HG03108 (cell line): ENCODE measurements at regions not wholly inside any gene's neighbourhood (a gene's known extent, or its start where the extent isn't known, plus 50 kb on each side); places are given as distances from the start of the nearest gene placed in this dataset.

Experiments
- ATAC-seq: cut with Tn5 transposase; IDR thresholded peaks from one replicate; pipeline ENCODE4 v1.9.1; 2021; ENCODE audit warnings: moderate library complexity; ENCODE audit not compliant: unreplicated experiment

DNA sequence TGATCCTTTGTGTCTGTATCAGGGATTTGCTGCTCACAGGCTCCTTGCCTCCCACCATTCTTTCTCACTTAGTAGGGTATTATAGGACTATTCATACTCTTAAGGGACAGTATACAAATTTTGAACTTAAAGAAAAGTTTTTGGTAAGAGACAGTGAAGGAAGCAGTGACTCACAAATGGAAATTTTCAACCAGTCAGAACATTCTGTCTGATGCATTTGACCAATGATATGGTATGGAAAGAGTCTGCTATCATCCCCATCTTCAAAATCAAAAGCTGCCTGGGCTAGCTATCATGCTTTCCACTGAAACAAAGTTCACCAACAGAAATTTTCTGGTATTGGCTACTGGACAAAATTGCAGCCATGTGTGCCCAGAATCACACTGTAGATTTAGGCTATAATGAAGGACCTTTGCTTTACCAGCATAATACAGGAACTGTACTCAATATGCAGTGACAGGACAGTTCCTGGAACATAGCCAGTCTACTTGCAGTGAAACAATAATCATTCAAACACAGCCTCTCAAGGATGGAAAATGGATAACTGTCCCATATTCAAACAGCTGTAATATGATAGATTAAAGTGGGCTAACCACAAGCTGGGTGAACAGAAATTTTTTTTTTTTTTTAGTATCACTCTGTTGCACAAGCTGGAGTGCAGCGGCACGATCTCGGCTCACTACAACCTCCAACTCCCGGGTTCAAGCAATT, 109.0 kb upstream of the ACSL4 start:
- no peak for ATAC-seq

DNA sequence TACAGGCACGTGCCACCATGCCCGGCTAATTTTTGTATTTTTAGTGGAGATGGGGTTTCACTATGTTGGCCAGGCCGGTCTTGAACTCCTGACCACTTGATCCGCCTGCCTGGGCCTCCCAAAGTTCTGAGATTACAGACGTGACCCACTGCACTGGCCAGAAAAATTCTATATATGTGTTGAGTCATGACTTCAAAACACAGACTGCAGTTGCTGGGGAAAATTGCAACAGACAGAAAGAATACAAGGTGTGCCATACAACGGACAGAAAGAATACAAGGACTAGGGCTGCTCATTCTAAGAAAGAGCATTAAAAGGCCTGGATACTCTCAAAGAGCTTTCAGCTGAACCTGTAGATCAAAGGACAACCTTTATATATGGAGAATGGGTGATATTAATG, 109.6 kb upstream of the ACSL4 start:
- no peak for ATAC-seq

DNA sequence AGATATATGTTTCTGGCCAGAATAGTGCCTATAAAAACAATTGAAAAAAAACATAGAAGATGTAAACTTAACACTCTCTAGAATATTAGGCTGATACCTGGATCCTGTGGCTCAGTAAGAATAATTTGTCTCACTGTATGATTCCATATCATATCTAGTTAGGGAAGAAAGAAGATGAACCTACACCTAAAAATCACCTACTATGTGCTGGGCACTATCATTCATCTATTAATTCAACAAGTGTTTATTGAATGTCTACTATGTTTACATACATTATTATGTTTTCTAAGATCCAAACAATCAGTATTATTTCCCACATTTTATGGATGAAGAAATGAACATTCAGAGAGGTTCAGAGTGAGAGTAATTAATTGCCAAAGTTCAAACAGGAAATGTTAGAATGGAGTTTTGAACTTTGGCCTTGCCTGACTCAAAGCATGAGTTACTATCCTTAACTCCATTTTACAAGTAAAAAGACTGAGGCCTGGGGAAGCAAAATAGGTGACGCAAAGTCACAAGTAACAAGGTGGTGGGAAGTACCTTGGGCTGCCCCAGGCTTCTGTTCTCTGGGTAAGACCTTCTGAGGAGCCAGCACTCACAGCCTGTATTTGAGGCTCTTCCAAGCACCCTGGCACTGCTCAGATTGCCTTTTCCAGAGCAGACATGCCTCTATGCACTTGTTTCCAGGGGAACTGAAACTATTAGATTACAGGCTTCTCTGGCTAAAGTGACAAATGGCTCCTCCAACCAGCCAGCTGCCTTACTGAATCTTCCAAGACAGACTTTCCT, 111.1 kb upstream of the ACSL4 start:
- no peak for ATAC-seq

DNA sequence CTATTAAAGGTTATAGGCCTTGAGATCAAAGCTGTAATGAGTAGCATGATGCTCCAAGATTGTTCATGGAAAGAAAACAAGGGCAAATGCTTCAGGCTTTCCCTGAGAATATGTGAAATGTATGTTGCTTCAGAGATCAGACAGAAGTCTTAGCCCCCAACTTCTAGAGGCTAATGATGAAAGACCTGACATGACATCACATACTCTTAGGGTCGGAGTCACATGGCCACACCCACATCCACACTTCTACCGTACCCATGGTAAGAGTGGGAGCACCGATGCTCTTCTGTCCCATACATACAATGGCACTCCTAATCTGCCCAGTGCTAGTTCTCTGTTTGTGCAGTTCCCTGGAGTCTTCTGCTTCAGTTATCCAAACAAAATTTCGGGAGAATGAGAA, 111.9 kb upstream of the ACSL4 start:
- no peak for ATAC-seq

DNA sequence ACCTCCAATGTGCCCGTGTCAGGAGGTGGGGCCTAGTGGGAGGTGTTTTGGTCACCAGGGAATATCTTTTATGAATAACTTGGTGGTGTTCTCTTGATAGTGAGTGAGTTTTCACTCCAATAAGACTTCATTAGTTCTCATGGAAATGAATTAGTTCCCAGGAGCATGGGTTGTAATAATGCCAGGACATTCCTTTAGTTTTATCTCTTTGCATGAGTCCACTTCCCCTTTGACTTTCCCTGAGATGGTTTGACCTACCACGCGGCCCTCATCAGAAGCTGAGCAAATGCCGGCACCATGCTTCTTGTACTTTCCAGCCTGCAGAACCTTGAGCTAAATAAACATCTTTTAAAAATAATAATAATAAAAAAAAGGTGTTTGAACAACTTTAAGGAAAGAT, 112.9 kb upstream of the ACSL4 start:
- ATAC-seq: no peak

DNA sequence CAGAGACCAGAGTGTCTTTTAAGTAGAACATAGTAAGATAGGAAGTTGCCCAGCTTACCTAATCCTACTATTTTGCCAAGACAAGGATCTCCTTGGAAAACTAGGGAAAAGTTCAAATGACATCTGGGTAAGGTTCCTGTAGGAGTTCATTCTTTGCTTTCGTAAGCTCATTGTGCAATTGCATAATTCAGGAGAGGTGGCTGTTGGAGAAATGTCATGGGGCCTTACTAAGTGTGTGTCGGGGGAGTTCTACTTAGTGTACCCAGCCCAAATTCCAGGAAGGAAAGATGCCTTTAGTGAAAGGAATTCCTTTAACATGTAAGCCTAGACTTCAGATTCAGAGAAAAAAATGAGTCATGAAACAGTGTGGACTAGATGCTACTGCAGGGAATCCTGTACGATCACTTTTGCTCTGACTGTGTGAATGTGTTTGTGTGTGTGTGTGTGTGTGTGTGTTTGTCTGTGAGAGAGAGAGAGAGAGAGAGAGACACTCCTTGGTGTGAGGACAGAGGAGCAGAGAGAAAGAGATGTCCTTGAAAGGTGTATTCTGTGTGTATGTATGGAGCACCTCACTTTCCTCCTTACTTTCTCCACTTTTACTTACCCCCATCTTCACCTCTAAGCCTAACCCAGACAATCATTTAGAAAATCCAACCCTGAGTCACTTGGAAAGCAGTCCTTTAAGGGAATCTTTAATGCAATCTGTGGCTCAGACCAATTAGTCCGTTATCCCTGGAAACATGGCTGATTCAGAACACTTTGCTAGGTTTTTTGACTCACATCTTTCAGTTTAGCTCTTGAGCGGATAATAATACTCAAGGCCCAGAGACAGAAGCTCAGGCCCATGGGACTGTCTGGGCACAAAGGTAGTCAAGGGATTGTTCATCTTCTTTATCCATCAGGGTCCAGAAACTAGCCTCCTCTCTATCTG, 114.5 kb upstream of the ACSL4 start:
- no peak for ATAC-seq

DNA sequence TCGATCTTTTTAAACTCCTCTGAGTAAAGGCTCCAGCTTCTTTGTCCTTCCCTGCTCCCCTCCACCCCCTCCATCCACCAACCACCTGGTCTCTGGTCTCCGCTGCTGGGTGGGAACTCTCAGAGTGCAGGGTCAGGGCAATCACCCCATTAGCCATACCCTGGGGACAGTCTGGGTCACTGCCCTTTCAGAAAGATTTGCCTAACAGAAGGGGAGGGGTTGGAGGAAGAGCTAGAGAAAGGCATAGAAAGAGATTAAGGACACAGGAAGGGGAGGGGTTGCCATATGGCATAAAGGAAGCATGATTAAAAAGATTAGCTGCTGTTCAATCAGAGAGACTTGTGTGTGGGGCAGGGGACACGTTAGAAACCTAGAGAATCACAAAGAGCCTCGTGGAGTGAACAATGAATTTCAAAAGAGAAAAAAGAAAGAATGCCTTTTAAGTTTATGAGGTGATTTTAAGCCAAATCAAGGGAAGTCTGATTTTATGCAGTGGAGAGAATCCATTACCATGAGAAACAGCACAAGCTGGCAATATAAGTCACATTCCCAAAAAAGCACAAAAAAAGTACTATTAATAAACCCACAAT, 115.5 kb upstream of the ACSL4 start:
- ATAC-seq: peak; percentile 85

DNA sequence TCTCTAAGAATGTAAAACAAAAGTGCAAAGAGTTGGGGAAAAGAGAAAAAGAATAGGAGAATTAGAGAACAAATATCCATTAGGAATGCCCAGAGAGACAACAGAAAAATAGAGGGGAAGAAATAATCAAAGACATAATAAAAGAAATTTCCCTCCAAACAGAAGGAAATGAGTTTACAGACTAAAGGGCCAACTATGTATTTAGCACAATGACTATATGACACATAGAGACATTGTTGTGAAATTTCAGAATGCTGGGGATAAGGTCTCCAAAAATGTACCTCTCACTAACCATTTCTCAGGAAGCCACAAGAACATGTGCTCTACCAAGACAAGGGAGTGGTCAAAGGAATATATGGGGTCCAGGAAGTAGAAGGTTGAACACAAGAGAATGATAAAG, 121.0 kb upstream of the ACSL4 start:
- no peak for ATAC-seq

DNA sequence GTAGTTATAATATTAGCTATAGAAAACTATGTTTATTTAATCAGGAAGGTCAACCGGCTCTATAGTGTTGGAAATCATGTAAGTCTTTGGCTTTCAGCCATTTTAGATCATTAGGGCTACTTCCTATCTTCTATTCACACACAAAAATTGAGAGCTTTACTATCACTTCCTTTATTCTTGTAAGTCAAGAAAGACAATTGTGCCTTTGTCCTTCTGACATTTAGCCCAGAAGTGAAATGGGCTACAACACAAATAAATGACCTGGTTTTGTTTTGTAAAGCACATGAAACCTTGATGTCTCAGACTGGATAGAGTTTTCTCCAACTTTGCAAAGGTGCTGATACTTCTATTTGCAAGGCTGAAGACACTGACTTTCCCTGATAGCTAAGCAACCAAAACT, 122.4 kb upstream of the ACSL4 start:
- ATAC-seq: no peak

DNA sequence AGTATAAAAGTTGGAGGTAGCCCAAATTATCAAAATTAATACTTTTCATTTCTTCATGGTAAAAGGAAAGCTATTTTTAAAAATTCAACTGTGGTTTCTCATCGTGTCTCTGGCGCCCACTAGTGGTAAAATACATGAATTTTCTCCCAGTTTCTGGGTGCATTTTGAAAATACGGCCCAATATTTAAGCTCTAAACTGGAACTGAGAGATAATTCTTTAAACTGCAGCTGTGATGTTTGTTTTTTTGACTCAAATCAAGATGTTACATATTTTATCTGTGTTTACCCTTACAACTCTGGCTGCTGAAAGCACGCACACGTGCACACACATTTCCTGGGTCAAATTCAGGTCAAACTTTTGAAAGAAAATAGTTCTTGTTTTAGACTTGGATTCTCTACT, 123.9 kb upstream of the ACSL4 start:
- ATAC-seq: no peak

DNA sequence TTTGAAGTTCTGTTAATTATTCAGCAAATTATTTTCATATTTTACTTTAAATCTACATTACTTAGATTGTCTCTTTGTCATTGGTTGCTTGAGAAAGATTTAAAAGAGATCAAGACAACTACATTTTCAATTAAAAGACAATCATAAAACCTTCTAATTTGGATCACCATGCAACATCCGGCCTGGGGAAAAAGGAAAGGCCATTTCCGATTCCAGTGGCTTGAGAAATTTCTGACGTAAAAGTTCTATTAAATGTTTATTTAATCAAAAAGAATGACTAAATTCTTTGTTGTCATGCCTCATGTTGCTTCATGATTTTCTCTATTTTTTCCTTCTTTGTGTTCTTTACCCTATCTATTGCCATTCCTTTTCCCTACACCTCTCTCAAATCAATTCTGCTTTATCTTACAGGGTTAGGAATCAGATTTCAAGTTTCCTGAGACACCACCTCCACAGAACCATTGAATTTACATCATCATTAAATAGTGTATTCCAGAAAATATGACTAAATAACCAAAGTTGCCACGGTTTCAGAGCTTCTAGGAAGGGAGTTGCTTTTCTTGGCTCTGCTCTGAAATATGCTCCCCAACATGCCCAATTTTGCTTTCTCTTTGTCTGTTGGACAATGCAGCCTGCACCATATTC, 124.6 kb upstream of the ACSL4 start:
- no peak for ATAC-seq

DNA sequence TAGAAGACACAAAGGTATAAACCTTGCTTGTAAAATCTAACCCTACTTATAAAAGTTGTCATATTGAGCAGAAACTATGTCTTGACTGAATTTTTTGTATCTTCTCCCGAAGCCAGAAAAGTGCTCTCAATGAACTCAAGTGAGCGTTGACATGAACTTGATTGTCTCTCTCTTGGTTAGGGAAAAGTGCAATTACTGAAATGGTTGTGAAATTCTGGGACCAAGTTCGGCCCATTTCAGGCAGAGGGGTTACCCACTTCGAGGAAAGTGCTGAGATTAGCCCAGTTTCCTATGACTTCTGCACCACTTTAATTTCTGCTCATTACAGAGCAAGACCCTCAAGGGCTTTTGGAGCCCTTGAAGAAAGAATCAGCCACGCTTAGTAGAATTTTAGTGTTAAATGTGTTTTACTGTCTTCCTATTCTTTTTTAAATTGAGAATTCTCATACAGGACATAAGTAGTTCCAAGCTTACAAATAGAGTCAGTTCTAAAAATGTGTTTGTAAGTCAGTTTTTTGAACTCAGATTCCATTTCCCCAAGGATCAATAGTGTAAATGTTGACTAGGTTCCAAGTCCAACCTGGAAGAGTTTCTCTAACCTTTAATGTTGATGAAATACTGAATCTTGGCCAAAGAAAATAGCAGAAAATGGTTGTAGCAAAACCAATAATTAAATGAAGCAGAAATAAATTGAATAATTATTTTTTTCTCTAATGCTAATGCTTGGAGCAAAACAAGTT, 125.7 kb upstream of the ACSL4 start:
- ATAC-seq: no peak

DNA sequence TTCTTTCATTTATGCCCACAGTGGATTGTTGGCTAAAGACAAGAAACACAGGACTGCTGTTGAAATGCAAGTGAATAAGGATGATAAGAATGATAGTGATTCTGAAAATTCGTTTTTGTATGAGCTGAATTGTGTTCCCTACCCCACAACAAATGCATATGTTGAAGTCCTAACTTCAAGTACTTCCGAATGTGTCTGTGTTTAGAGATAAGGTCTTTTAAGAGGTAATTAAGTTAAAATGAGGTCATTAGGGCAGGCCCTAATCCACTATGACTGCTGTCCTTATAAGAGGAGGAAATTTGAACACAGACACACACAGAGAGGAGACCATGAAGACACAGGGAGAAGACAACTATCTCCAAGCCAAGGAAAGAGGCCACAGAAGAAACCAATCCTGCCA, 126.6 kb upstream of the ACSL4 start:
- ATAC-seq: no peak

DNA sequence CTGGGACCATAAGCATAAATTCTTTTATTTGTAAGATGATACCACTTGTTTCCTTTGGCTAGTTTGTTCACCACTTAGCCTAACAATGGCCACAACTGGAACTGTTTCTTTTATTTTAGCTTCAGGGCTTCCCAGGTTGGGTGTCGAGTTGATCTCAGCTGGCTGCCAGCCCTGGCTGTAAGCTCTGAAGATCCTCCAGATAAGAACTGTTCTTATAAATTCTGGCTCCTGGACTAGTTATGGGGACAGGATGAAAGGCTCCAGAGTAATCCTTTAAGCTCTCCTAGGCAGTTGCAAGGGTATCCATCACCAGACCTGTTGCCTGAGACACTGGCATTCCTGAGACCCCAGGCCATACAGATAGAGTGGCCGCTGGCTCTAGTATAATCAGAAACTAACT, 129.4 kb upstream of the ACSL4 start:
- no peak for ATAC-seq

DNA sequence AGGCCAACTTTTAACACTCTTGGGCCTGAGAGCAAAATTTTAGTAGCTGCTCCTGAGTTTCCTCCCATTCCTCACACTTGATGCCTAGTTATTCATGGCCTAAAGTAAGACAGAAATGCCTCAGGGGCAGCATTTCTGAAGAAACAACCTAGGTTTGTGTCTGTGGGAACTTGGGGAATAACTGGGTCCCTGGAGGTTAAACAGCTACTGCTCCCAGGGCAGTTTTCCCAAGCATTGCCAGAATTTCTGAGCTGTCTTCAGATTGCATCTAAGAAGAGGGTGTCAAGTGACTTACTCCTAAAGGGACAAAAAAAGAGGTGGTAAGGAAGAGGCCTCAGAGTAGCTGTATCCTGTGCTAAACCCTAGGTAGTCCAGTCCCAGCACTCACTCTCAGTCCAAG, 130.8 kb upstream of the ACSL4 start:
- no peak for ATAC-seq

DNA sequence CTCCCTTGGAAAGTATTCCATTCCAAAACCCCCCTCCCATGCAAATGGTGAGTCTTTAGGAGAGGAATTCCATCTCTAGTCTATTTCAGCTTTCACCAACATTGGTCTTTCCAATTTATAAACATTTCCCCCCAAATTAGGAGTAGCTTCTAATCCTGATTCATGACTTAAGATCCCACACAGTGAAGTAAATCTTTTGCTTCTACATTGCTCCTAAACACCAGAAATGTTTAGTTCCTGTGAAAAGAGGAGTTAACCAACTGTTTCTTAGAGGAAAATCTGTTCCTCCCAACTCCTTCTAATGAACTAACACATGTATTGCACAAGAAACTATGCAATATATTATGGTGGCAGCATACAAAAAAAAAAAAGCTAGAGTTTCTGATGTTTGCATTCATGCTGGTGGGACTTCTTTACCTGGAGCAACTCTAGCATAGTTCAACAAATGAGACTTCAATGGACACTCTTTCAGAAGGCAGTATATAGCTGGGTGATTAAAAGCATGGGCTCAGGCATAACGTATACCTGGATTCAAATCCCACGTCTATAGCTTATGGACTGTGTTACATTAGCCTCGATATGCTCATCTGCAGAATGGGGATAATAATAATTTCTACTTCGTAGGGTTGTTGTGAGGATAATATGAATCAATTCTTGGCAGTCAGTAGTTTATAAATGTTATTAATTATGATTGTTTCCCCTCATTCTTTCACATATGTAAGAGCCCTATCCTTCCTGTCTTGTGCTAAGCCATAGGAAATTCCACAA, 131.6 kb upstream of the TMEM164 start:
- no peak for ATAC-seq

DNA sequence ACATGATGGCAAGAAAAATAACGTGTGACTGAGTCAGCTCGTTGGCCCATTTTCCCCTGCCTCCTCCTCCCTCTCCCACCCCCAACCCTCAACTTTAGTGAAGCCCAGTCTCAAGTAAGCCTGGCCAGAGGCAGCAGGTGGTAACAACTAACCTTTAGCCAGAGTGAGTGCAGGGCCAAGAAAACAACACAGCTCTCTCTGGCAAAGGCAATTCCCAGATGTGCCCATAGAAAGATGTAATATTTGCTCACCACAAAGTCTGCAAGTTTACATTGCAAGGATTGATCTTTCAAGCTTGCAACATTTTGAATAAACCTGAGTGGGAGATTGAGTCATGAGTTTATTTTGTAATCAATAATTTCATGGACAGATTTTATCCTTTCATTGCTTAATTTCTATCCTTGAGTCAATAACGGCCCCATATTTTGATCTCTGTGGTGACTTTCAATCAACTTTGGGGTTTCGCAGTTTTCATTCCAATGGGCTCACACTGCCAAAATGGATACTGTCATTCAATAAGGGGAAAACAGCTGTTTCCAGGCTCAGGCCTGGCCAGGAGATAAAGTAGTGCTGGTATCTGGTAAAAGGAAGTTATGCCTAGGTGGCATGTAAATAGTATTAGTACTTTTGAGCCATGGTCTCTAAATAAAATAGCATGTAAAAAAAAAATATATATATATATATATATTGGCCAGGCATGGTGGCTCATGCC, 130.7 kb upstream of the TMEM164 start:
- no peak for ATAC-seq

DNA sequence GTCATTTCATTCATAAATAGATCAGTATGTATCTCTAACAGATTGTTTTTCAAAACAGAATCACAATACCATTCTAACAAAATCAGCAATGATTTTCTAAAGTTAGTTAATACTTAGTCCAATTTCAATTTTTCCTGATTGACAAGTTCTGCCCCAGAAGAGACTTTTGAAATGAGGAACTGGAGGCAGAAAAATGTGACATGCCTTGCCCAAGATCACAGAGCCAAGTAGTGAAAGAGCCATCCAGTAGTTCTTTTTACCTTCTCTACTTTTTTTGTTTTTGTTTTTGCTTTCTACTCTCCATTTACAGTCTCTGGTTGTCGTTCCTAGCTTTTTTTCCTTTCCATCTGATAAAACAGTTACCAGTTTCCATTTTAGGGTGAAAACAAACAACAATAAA, 129.3 kb upstream of the TMEM164 start:
- no peak for ATAC-seq

DNA sequence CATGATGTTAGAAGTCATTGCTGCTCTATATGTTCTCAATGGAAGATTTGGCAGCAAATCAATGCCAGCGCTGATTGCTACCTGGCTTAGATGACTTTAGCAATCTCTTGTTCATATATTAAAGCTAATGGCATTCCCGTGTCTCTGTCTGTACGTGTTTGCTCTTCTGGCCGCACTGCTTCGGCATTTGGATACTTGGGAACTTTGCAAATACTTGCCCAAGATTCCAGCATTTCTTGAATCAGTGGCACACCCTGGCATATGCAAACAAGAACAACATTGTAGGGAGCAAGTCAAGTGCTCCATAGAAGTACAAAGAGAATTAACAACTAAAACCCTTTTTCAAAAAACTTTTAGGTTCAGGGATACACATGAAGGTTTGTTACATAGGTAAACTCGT, 128.9 kb upstream of the TMEM164 start:
- ATAC-seq: no peak
